Endothelial cell of umbilical vein (primary cell): ENCODE measurements at regions not wholly inside any gene's neighbourhood (a gene's known extent, or its start where the extent isn't known, plus 50 kb on each side); places are given as distances from the start of the nearest gene placed in this dataset.

Source experiments
- BruUV-seq: library from RNA; stranded (reverse); fragments of 400-500 nt; replicated peaks from 2 replicates; lab custom pipeline; 2021; lab: Mats Ljungman, UMichigan
- CTCF ChIA-PET: fragments of 300-600, 350-600 bp; sonication (Branson Sonifier 250); formaldehyde crosslinking; loops from one replicate; lab custom pipeline; 2021; ENCODE audit warnings: antibody characterized with exemption, inconsistent platforms; lab: Charles Lee
- POLR2A ChIA-PET: fragments of 300-600, 350-600 bp; sonication (Branson Sonifier 250); formaldehyde crosslinking; loops from one replicate; lab custom pipeline; 2021; ENCODE audit warnings: antibody characterized with exemption, inconsistent platforms; lab: Charles Lee
- DNase-seq: peaks from one replicate; pipeline ENCODE4 v3.0.0-alpha.2; 2011; ENCODE audit warnings: low read depth, low spot score
- FAIRE-seq: peaks from 2 replicates; lab custom pipeline; 2011; peaks lifted over from hg19 to GRCh38; lab: Jason Lieb, UNC
- H2AFZ ChIP-seq: 2 replicates; pipeline ENCODE4 v1.6.0; 2012; ENCODE audit warnings: low read depth, low read length, control low read depth, inconsistent platforms
- H3K27ac ChIP-seq: 2 replicates; pipeline ENCODE4 v1.5.1; 2011; ENCODE audit warnings: low read depth, mild to moderate bottlenecking, control low read depth, low read length, moderate library complexity; ENCODE audit not compliant: insufficient read depth
- H3K27me3 ChIP-seq, 2 experiments: 2 replicates each; pipeline versions ENCODE4 v1.6.0 to v1.6.1; 2011; ENCODE audit warnings: low read length in 2 of 2, mixed read lengths in 1 of 2; ENCODE audit not compliant: control insufficient read depth in 2 of 2, insufficient read depth in 2 of 2
- H3K36me3 ChIP-seq, 2 experiments: 2 replicates in 1 of 2; 3 replicates in 1 of 2; pipeline ENCODE4 v1.5.1; 2011; ENCODE audit warnings: low read length in 2 of 2, mild to moderate bottlenecking in 1 of 2, moderate library complexity in 1 of 2; ENCODE audit not compliant: control insufficient read depth in 2 of 2, insufficient read depth in 2 of 2; ENCODE audit errors: extremely low read depth in 1 of 2
- H3K4me1 ChIP-seq: 3 replicates; pipeline ENCODE4 v1.5.1; 2011; ENCODE audit warnings: mild to moderate bottlenecking, low read length; ENCODE audit not compliant: control insufficient read depth, insufficient read depth; ENCODE audit errors: extremely low read depth
- H3K4me2 ChIP-seq: 2 replicates; pipeline ENCODE4 v1.6.1; 2011; ENCODE audit warnings: low read length, control low read depth, mixed read lengths; ENCODE audit not compliant: insufficient read depth
- H3K4me3 ChIP-seq, 3 experiments: fragments of 200-600 bp in 1 of 3; sonication (generic), shearing (Covaris generic) in 1 of 3; replicated peaks in 1 of 3; 2 replicates each; pipeline ENCODE4 v1.5.1; 2011 to 2016; ENCODE audit warnings: control low read depth in 3 of 3, low read length in 3 of 3, mild to moderate bottlenecking in 2 of 3, inconsistent platforms in 1 of 3, low read depth in 1 of 3, moderate library complexity in 1 of 3; ENCODE audit not compliant: insufficient read depth in 1 of 3
- H3K79me2 ChIP-seq: 2 replicates; pipeline ENCODE4 v1.6.0; 2012; ENCODE audit warnings: low read length, inconsistent platforms; ENCODE audit not compliant: control insufficient read depth, insufficient read depth
- H3K9ac ChIP-seq: replicated peaks from 2 replicates; pipeline ENCODE3; 2011; ENCODE audit warnings: low read length, control low read depth; ENCODE audit not compliant: insufficient read depth; ENCODE audit errors: extremely low read depth
- H3K9me1 ChIP-seq: replicated peaks from 3 replicates; pipeline ENCODE4 v1.6.0; 2011; ENCODE audit warnings: mild to moderate bottlenecking, low read length; ENCODE audit not compliant: control insufficient read depth, insufficient read depth; ENCODE audit errors: extremely low read depth
- H3K9me3 ChIP-seq: replicated peaks from 2 replicates; pipeline ENCODE4 v1.5.1; 2012; ENCODE audit warnings: low read length, inconsistent platforms; ENCODE audit not compliant: control insufficient read depth, insufficient read depth
- H4K20me1 ChIP-seq: replicated peaks from 2 replicates; pipeline ENCODE3; 2011; ENCODE audit warnings: mild to moderate bottlenecking, low read length; ENCODE audit not compliant: control insufficient read depth, insufficient read depth; ENCODE audit errors: extremely low read depth
- EZH2 ChIP-seq: IDR thresholded peaks from 2 replicates; pipeline ENCODE4 v1.6.1; 2012; ENCODE audit warnings: borderline replicate concordance, low read depth, mild to moderate bottlenecking, moderate library complexity, low read length, inconsistent platforms; ENCODE audit not compliant: severe bottlenecking
- FOS ChIP-seq: IDR thresholded peaks from 2 replicates; pipeline ENCODE4 v1.6.1; 2011; ENCODE audit warnings: mild to moderate bottlenecking, low read length, moderate library complexity, borderline replicate concordance; ENCODE audit not compliant: insufficient read depth
- POLR2A ChIP-seq: IDR thresholded peaks from 2 replicates; pipeline ENCODE4 v1.6.1; 2012; ENCODE audit warnings: low read depth, mild to moderate bottlenecking, control low read depth, low read length
- POLR2AphosphoS5 ChIP-seq: IDR thresholded peaks from 2 replicates; pipeline ENCODE4 v1.6.1; 2012; ENCODE audit warnings: low read depth, mild to moderate bottlenecking, control low read depth, low read length, moderate library complexity; ENCODE audit not compliant: insufficient read depth
- dilution Hi-C: fragments of 300-500 bp; cut with MboI; formaldehyde crosslinking; loops from one replicate; pipeline ENCODE4 v1.15.0; 2019; ENCODE audit warnings: low sequenced_read_pairs; ENCODE audit not compliant: extremely low pct_ligation_motif_present
- intact Hi-C: fragments of 100-400 bp; cut with micrococcal nuclease; formaldehyde crosslinking; loops from one replicate; pipeline ENCODE4 v1.10.0; 2022

GRCh38 chr6:48423640-48424365 is 312.8 kb upstream of the PTCHD4 start:
- H3K4me2 ChIP-seq = no peak overlapping the region
- H3K9ac ChIP-seq = no peak overlapping the region
- intact Hi-C loops (no loop called here), dilution Hi-C loops (no loop called here)
- H3K27ac ChIP-seq = no peak overlapping the region
- no peaks in the 10 kb centered on the region for H3K79me2 ChIP-seq
- DNase-seq = no peak
- no peaks in the 10 kb centered on the region for H3K36me3 ChIP-seq
- no TSS peak for BruUV-seq
- ChIA-PET POLR2A (no interaction called here), CTCF (no interaction called here)
- H2AFZ ChIP-seq = no peak overlapping the region
- no peaks in the 10 kb centered on the region for H3K9me1 ChIP-seq
- H3K4me1 ChIP-seq = peaks cover 4% of the 10 kb centered on the region
- no peaks in the 10 kb centered on the region for H3K9me3 ChIP-seq
- H3K4me3 ChIP-seq = no peak overlapping the region
- no peak for FAIRE-seq
- H4K20me1 ChIP-seq = no peaks in the 10 kb centered on the region
- H3K27me3 ChIP-seq = no peaks in the 10 kb centered on the region
- TF ChIP-seq FOS (peak; percentile 21), EZH2 (no peak)

GRCh38 chr6:48419992-48420391 is 309.0 kb upstream of the PTCHD4 start:
- intact Hi-C loops (no loop called here), dilution Hi-C loops (no loop called here)
- Histone ChIP-seq H4K20me1 (no peaks in the 10 kb centered on the region), H3K79me2 (no peaks in the 10 kb centered on the region), H3K4me1 (no peaks in the 10 kb centered on the region), H3K36me3 (no peaks in the 10 kb centered on the region), H3K9me1 (no peaks in the 10 kb centered on the region), H2AFZ (no peak overlapping the region), H3K4me3 (no peak overlapping the region), H3K27ac (no peak overlapping the region), H3K27me3 (no peaks in the 10 kb centered on the region), H3K9ac (no peak overlapping the region), H3K9me3 (no peaks in the 10 kb centered on the region), H3K4me2 (no peak overlapping the region)
- POLR2A ChIA-PET = no interaction called here
- no TSS peak for BruUV-seq
- FAIRE-seq (no peak), DNase-seq (no peak)
- TF ChIP-seq POLR2A (no peak), POLR2AphosphoS5 (no peak)
- CTCF ChIA-PET = interaction anchor here (2.1 kb wide), 1 partner anchor 10 kb away, joined by 5 read pairs; no protein-coding TSS in a partner anchor
